Spleen (tissue), 11 donors: ENCODE measurements at regions not wholly inside any gene's neighbourhood (a gene's known extent, or its start where the extent isn't known, plus 50 kb on each side); places are given as distances from the start of the nearest gene placed in this dataset.
"Not testable (repeated sequence)": the region's sequence is repeated elsewhere in the genome, so short reads cannot be mapped to it uniquely, and the experiment has no call there.

Source experiments
- DNase-seq: peaks from one replicate; pipeline ENCODE4 v3.0.0-alpha.2; 2020
- H3K27ac ChIP-seq, 8 donors: fragments of 200-600 bp; sonication (generic) in 7 of 8; 1 replicate in 4 of 8; 2 replicates in 4 of 8; pipeline versions ENCODE4 v1.5.0 to v1.8.0; 2016 to 2021; ENCODE audit warnings: inconsistent platforms in 4 of 8, mild to moderate bottlenecking in 4 of 8, moderate library complexity in 1 of 8
- H3K27me3 ChIP-seq, 7 donors: fragments of 200-600 bp; sonication (generic) in 6 of 7; replicated peaks in 1 of 7; 1 replicate in 4 of 7; 2 replicates in 3 of 7; pipeline versions ENCODE4 v1.5.0 to v1.8.0; 2016 to 2021; ENCODE audit warnings: inconsistent platforms in 3 of 7, mild to moderate bottlenecking in 1 of 7
- H3K36me3 ChIP-seq, 6 donors: fragments of 200-600 bp; sonication (generic) in 5 of 6; 1 replicate in 4 of 6; 2 replicates in 2 of 6; pipeline versions ENCODE4 v1.5.0 to v1.8.0; 2016 to 2021; ENCODE audit warnings: inconsistent platforms in 2 of 6
- H3K4me1 ChIP-seq, 6 donors: fragments of 200-600 bp; sonication (generic) in 5 of 6; 1 replicate in 3 of 6; 2 replicates in 3 of 6; pipeline versions ENCODE4 v1.5.0 to v1.8.0; 2016 to 2021; ENCODE audit warnings: inconsistent platforms in 3 of 6
- H3K4me3 ChIP-seq, 8 donors: fragments of 200-600 bp; sonication (generic) in 7 of 8; 1 replicate in 4 of 8; 2 replicates in 4 of 8; pipeline versions ENCODE4 v1.5.0 to v1.8.0; 2016 to 2021; ENCODE audit warnings: inconsistent platforms in 4 of 8, mild to moderate bottlenecking in 4 of 8, moderate library complexity in 2 of 8
- H3K9me3 ChIP-seq, 8 donors: fragments of 200-600 bp; sonication (generic) in 7 of 8; 1 replicate in 4 of 8; 2 replicates in 4 of 8; pipeline versions ENCODE4 v1.5.0 to v1.8.0; 2016 to 2021; ENCODE audit warnings: inconsistent platforms in 4 of 8
- CTCF ChIP-seq, 11 experiments: fragments of 200-600 bp in 7 of 11; fragments of 450-650 bp in 4 of 11; sonication (generic) in 4 of 11; IDR thresholded peaks in 8 of 11; conservative IDR thresholded peaks in 3 of 11; 1 replicate in 7 of 11; 2 replicates in 4 of 11; pipeline versions ENCODE4 v1.4.0 to v1.8.0; 2016 to 2021; ENCODE audit warnings: antibody characterized with exemption in 11 of 11, inconsistent platforms in 4 of 11, mild to moderate bottlenecking in 1 of 11
- POLR2A ChIP-seq, 3 donors: fragments of 450-650 bp; IDR thresholded peaks; one replicate each; pipeline ENCODE4 v1.5.1; 2017; ENCODE audit warnings: antibody characterized with exemption in 3 of 3, mild to moderate bottlenecking in 1 of 3
- POLR2AphosphoS5 ChIP-seq, 3 donors: sonication (generic); formaldehyde crosslinking; IDR thresholded peaks; one replicate each; pipeline ENCODE4 v1.5.1; 2017; ENCODE audit warnings: antibody characterized with exemption in 3 of 3
- WGBS, 5 donors: extraction: QIAGEN DNeasy Blood & Tissue Kit in 3 of 5; methylation state at CpG; one replicate each; pipeline versions ENCODE4 v1.1.5 to v1.1.7; 2013 to 2018; 5-methylcytosine and 5-hydroxymethylcytosine counted together
- intact Hi-C: fragments of 100-400 bp; cut with DNase I; formaldehyde crosslinking; loops from one replicate; pipeline ENCODE4 v1.15.0; 2023; ENCODE audit warnings: low total_unique reads
- donor health status: healthy with polysubstance abuse.
- donor health status: DM: no; HTN: no; CAD: no; lungs with moderate emphysema.
- donor health status: DM: no; HTN: no; CAD: no.
- donor health status: Bipolar disorder and iron deficiency.
- donor health status: healthy.
- donor health status: DM: no; HTN: no; CAD: no.
- donor health status: DM: yes; HTN: yes; CAD: no.

GRCh38 chr6:14889188-14889587, 356.7 kb upstream of the JARID2 start:
- H3K36me3 ChIP-seq: no peaks in the 10 kb centered on the region
- 71 to 86% (median 79%) methylated on average over 2 of the region's 2 CpGs for WGBS, 5 donors
- H3K27ac ChIP-seq: peak overlapping the region in 1 of 8 donors; percentile 59
- TF ChIP-seq CTCF (IDR thresholded peaks at IDR 0.05 in 8 of 11, conservative IDR thresholded peaks at IDR 0.05 in 3 of 11) (no peak), POLR2AphosphoS5 (IDR thresholded peaks at IDR 0.05) (no peak), POLR2A (IDR thresholded peaks at IDR 0.05) (no peak)
- intact Hi-C loops: no loop called here
- H3K9me3 ChIP-seq: peaks cover 0 to 7% (median 0%) of the 10 kb centered on the region in 8 donors
- no peaks in the 10 kb centered on the region for H3K27me3 ChIP-seq
- peaks cover 0 to 10% (median 4%) of the 10 kb centered on the region in 6 donors for H3K4me1 ChIP-seq
- H3K4me3 ChIP-seq: no peak overlapping the region
- DNase-seq: no peak

GRCh38 chr6:14889611-14890593, 356.0 kb upstream of the JARID2 start:
- TF ChIP-seq CTCF (IDR thresholded peaks at IDR 0.05 in 8 of 11, conservative IDR thresholded peaks at IDR 0.05 in 3 of 11): no peak
- TF ChIP-seq POLR2AphosphoS5 (IDR thresholded peaks at IDR 0.05): no peak
- TF ChIP-seq POLR2A (IDR thresholded peaks at IDR 0.05): no peak
- Histone ChIP-seq H3K9me3 (peaks cover 0 to 7% (median 0%) of the 10 kb centered on the region in 8 donors), H3K4me3 (no peak overlapping the region), H3K27ac (peak overlapping the region in 1 of 8 donors; percentile 59), H3K27me3 (no peaks in the 10 kb centered on the region), H3K4me1 (peaks cover 0 to 6% (median 2%) of the 10 kb centered on the region in 6 donors), H3K36me3 (no peaks in the 10 kb centered on the region)
- intact Hi-C loops: no loop called here
- DNase-seq: no peak
- WGBS, 5 donors: 82 to 92% (median 84%) methylated on average over 17 of the region's 17 CpGs

- H3K27me3 ChIP-seq, DNase-seq, H3K9me3 ChIP-seq, H3K27ac ChIP-seq, H3K4me1 ChIP-seq, intact Hi-C loops, H3K4me3 ChIP-seq, H3K36me3 ChIP-seq: not testable (repeated sequence)
- WGBS, 5 donors: 69 to 87% (median 77%) methylated on average over 9 of the region's 9 CpGs
These were observed 354.0 kb upstream of the JARID2 start for GRCh38 chr6:14891820-14892375.

- TF ChIP-seq POLR2A (IDR thresholded peaks at IDR 0.05) (no peak), CTCF (IDR thresholded peaks at IDR 0.05 in 8 of 11, conservative IDR thresholded peaks at IDR 0.05 in 3 of 11) (no peak), POLR2AphosphoS5 (IDR thresholded peaks at IDR 0.05) (no peak)
- intact Hi-C loops: no loop called here
- Histone ChIP-seq H3K27ac (no peak overlapping the region), H3K4me1 (peaks cover 0 to 16% (median 6%) of the 10 kb centered on the region in 6 donors), H3K27me3 (no peaks in the 10 kb centered on the region), H3K4me3 (no peak overlapping the region), H3K9me3 (peaks cover 0 to 7% (median 0%) of the 10 kb centered on the region in 8 donors), H3K36me3 (no peaks in the 10 kb centered on the region)
- DNase-seq: no peak
- WGBS, 5 donors: 94 to 99% (median 96%) methylated on average over 2 of the region's 2 CpGs
These were observed 351.8 kb upstream of the JARID2 start for GRCh38 chr6:14894105-14894504.
